Liver (tissue), 8 donors: ENCODE measurements at regions not wholly inside any gene's neighbourhood (a gene's known extent, or its start where the extent isn't known, plus 50 kb on each side); places are given as distances from the start of the nearest gene placed in this dataset.

Source experiments
- DNase-seq: peaks from one replicate; pipeline ENCODE4 v3.0.0-alpha.2; 2017; ENCODE audit warnings: low spot score
- H3K27ac ChIP-seq, 2 donors: one replicate each; pipeline ENCODE4 v1.7.0; 2013; ENCODE audit warnings: inconsistent platforms in 2 of 2, low read length in 2 of 2, control low read depth in 1 of 2, low read depth in 1 of 2, mild to moderate bottlenecking in 1 of 2
- H3K27me3 ChIP-seq, 4 donors: one replicate each; pipeline versions ENCODE4 v1.6.1 to v1.7.0; 2013; ENCODE audit warnings: low read length in 3 of 4, inconsistent platforms in 1 of 4, mild to moderate bottlenecking in 1 of 4, moderate library complexity in 1 of 4; ENCODE audit not compliant: control insufficient read depth in 4 of 4, insufficient read depth in 4 of 4
- H3K36me3 ChIP-seq, 4 donors: one replicate each; pipeline versions ENCODE4 v1.6.1 to v1.7.0; 2013; ENCODE audit warnings: low read length in 3 of 4, mild to moderate bottlenecking in 3 of 4, low read depth in 1 of 4, moderate library complexity in 1 of 4; ENCODE audit not compliant: control insufficient read depth in 4 of 4, insufficient read depth in 3 of 4
- H3K4me1 ChIP-seq, 4 donors: one replicate each; pipeline versions ENCODE4 v1.6.1 to v1.7.0; 2013; ENCODE audit warnings: low read length in 3 of 4, mild to moderate bottlenecking in 3 of 4, moderate library complexity in 1 of 4; ENCODE audit not compliant: control insufficient read depth in 4 of 4, insufficient read depth in 4 of 4
- H3K4me3 ChIP-seq, 3 donors: one replicate each; pipeline versions ENCODE4 v1.6.1 to v1.7.0; 2013; ENCODE audit warnings: low read length in 3 of 3, control low read depth in 1 of 3, low read depth in 1 of 3, mild to moderate bottlenecking in 1 of 3
- H3K9ac ChIP-seq, 2 donors: one replicate each; pipeline ENCODE4 v1.7.0; 2013; ENCODE audit warnings: low read length in 2 of 2, mild to moderate bottlenecking in 2 of 2, moderate library complexity in 2 of 2, control low read depth in 1 of 2, low read depth in 1 of 2
- H3K9me3 ChIP-seq, 4 donors: one replicate each; pipeline versions ENCODE4 v1.6.1 to v1.7.0; 2013; ENCODE audit warnings: low read length in 3 of 4; ENCODE audit not compliant: control insufficient read depth in 4 of 4
- EGR1 ChIP-seq, 2 donors: IDR thresholded peaks; 2 replicates each; pipeline ENCODE4 v1.6.1; 2016 to 2018; ENCODE audit warnings: antibody characterized with exemption in 2 of 2, low read depth in 2 of 2
- FOXA1 ChIP-seq: IDR thresholded peaks from 2 replicates; pipeline ENCODE4 v1.6.1; 2016; ENCODE audit warnings: antibody characterized with exemption
- GABPA ChIP-seq, 2 donors: IDR thresholded peaks in 1 of 2; conservative IDR thresholded peaks in 1 of 2; 2 replicates each; pipeline ENCODE4 v1.6.1; 2016; ENCODE audit warnings: antibody characterized with exemption in 2 of 2, mild to moderate bottlenecking in 1 of 2, moderate library complexity in 1 of 2
- HNF4A ChIP-seq, 2 donors: conservative IDR thresholded peaks; 2 replicates each; pipeline ENCODE4 v1.6.1; 2016; ENCODE audit warnings: antibody characterized with exemption in 2 of 2, mild to moderate bottlenecking in 2 of 2
- HNF4G ChIP-seq: IDR thresholded peaks from 2 replicates; pipeline ENCODE4 v1.6.1; 2016; ENCODE audit warnings: antibody characterized with exemption
- JUND ChIP-seq, 2 donors: IDR thresholded peaks; 2 replicates each; pipeline ENCODE4 v1.6.1; 2016; ENCODE audit warnings: antibody characterized with exemption in 2 of 2
- NR2F2 ChIP-seq: IDR thresholded peaks from 2 replicates; pipeline ENCODE4 v1.6.1; 2016; ENCODE audit warnings: antibody characterized with exemption
- RAD21 ChIP-seq, 2 donors: IDR thresholded peaks; 2 replicates each; pipeline ENCODE4 v1.6.1; 2016; ENCODE audit warnings: antibody characterized with exemption in 2 of 2, mild to moderate bottlenecking in 2 of 2
- RXRA ChIP-seq, 2 donors: IDR thresholded peaks; 2 replicates each; pipeline ENCODE4 v1.6.1; 2017 to 2018; ENCODE audit warnings: antibody characterized with exemption in 2 of 2, mild to moderate bottlenecking in 1 of 2
- SP1 ChIP-seq: IDR thresholded peaks from 2 replicates; pipeline ENCODE4 v1.6.1; 2018; ENCODE audit warnings: antibody characterized with exemption, mild to moderate bottlenecking
- TAF1 ChIP-seq: conservative IDR thresholded peaks from 2 replicates; pipeline ENCODE4 v1.6.1; 2016; ENCODE audit warnings: antibody characterized with exemption, mild to moderate bottlenecking
- YY1 ChIP-seq: IDR thresholded peaks from 2 replicates; pipeline ENCODE4 v1.6.1; 2016; ENCODE audit warnings: antibody characterized with exemption, mild to moderate bottlenecking
- WGBS: extraction: QIAGEN DNeasy Blood & Tissue Kit; methylation state at CpG from one replicate; pipeline ENCODE4 v1.1.7; 2013; 5-methylcytosine and 5-hydroxymethylcytosine counted together
- TF ChIP-seq, protein P1 (sequence below): IDR thresholded peaks from 2 replicates; pipeline ENCODE4 v1.6.1; 2016; ENCODE audit warnings: antibody characterized with exemption
- TF ChIP-seq, protein P2 (sequence below): IDR thresholded peaks from 2 replicates; pipeline ENCODE4 v1.6.1; 2016; ENCODE audit warnings: antibody characterized with exemption
- TF ChIP-seq, protein P3 (sequence below): IDR thresholded peaks from 2 replicates; pipeline ENCODE4 v1.6.1; 2016; ENCODE audit warnings: antibody characterized with exemption
- TF ChIP-seq, protein P4 (sequence below): fragments of 150-350 bp; IDR thresholded peaks from 2 replicates; pipeline ENCODE4 v1.5.1; 2017; ENCODE audit warnings: improper control_type of control experiment, low read depth, low read length; ENCODE audit not compliant: missing input control
- donor health status: healthy.
- donor health status: healthy.
- donor health status: healthy.
- donor health status: healthy.
- donor health status: healthy.

DNA sequence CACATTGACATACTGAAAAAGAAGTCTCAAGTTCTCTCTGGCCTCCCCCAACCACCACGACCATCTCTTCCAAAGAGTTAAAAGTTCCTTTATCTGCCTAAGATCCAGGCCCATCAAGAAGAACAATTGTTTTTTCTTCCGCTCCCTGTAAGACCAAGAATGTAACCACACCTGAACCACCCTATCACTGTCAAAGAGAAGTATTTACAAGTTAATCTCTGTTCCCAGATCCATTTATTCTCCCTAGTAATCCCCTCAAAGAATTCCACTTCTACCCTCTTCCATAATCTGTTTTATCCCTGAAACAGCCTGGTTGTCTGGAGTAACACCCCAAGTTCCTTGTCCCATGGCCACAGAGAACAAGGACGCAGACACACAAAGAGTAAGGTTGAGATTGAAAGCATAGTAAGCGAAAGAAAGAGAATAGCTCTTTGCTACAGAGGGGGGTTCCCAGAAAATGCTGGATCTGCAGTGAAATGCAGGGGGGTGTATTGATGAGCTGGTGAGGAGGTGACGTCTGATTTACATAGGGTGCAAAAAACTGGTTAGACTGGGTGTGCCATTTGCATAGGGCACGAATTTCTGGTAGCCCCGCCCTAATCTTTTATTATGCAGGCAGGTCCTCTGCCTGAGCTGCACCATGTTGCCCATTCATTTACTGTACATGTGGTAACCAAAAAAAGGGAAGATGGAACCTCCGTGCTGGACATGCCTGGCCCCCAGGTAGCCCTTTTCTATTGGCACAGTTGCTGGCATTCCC is 122.0 kb downstream of the SKIDA1 start:
- Histone ChIP-seq H3K9ac (no peak overlapping the region), H3K4me1 (no peaks in the 10 kb centered on the region), H3K36me3 (no peaks in the 10 kb centered on the region), H3K27ac (no peak overlapping the region), H3K9me3 (no peaks in the 10 kb centered on the region), H3K27me3 (no peaks in the 10 kb centered on the region), H3K4me3 (no peak overlapping the region)
- 84% methylated on average over 8 of the region's 8 CpGs for WGBS
- DNase-seq = no peak
- TF ChIP-seq, protein P1, sequence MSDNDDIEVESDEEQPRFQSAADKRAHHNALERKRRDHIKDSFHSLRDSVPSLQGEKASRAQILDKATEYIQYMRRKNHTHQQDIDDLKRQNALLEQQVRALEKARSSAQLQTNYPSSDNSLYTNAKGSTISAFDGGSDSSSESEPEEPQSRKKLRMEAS = no peak
- TF ChIP-seq, protein P2, sequence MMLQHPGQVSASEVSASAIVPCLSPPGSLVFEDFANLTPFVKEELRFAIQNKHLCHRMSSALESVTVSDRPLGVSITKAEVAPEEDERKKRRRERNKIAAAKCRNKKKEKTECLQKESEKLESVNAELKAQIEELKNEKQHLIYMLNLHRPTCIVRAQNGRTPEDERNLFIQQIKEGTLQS = no peak
- TF ChIP-seq HNF4A (conservative IDR thresholded peaks at IDR 0.05) (no peak), RAD21 (IDR thresholded peaks at IDR 0.05) (no peak), GABPA (IDR thresholded peaks at IDR 0.05 in 1 of 2, conservative IDR thresholded peaks at IDR 0.05 in 1 of 2) (no peak), NR2F2 (no peak), JUND (IDR thresholded peaks at IDR 0.05) (no peak), FOXA1 (no peak), HNF4G (no peak), YY1 (no peak), EGR1 (IDR thresholded peaks at IDR 0.05; ENCODE audit: low read depth in 2 of 2) (no peak), RXRA (IDR thresholded peaks at IDR 0.05) (no peak)
- TF ChIP-seq, protein P3, sequence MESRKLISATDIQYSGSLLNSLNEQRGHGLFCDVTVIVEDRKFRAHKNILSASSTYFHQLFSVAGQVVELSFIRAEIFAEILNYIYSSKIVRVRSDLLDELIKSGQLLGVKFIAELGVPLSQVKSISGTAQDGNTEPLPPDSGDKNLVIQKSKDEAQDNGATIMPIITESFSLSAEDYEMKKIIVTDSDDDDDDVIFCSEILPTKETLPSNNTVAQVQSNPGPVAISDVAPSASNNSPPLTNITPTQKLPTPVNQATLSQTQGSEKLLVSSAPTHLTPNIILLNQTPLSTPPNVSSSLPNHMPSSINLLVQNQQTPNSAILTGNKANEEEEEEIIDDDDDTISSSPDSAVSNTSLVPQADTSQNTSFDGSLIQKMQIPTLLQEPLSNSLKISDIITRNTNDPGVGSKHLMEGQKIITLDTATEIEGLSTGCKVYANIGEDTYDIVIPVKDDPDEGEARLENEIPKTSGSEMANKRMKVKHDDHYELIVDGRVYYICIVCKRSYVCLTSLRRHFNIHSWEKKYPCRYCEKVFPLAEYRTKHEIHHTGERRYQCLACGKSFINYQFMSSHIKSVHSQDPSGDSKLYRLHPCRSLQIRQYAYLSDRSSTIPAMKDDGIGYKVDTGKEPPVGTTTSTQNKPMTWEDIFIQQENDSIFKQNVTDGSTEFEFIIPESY = no peak
- TF ChIP-seq, protein P4, sequence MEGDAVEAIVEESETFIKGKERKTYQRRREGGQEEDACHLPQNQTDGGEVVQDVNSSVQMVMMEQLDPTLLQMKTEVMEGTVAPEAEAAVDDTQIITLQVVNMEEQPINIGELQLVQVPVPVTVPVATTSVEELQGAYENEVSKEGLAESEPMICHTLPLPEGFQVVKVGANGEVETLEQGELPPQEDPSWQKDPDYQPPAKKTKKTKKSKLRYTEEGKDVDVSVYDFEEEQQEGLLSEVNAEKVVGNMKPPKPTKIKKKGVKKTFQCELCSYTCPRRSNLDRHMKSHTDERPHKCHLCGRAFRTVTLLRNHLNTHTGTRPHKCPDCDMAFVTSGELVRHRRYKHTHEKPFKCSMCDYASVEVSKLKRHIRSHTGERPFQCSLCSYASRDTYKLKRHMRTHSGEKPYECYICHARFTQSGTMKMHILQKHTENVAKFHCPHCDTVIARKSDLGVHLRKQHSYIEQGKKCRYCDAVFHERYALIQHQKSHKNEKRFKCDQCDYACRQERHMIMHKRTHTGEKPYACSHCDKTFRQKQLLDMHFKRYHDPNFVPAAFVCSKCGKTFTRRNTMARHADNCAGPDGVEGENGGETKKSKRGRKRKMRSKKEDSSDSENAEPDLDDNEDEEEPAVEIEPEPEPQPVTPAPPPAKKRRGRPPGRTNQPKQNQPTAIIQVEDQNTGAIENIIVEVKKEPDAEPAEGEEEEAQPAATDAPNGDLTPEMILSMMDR = no peak

DNA sequence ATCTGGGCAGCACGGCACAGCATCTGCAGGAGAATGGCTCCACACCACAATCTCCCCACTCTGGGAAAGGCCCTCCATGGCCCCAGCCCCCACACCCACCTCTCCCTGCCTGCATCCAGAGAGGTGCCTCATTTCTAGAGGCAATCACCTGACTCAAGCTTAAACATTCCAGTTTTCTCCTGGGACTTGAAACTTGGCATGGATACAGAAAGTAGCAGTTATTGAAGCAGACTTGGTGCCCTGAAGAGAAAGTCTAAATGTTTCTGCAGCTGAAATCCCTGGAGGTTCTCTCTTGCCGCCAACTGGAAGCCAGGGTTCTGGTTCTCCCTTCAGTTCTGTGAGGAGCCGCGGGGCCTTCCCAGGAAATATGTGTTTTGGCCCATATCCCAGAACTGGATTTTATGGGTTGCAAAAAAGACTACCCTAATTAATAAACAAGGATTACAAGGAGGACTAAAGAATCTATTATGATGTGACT is 122.8 kb downstream of the SKIDA1 start:
- no peak for DNase-seq
- no peak overlapping the region for H3K9ac ChIP-seq
- WGBS = 78% methylated on average over 4 of the region's 4 CpGs
- no peak overlapping the region for H3K4me3 ChIP-seq
- no peak overlapping the region for H3K27ac ChIP-seq
- H3K9me3 ChIP-seq = no peaks in the 10 kb centered on the region
- H3K27me3 ChIP-seq = no peaks in the 10 kb centered on the region
- H3K4me1 ChIP-seq = no peaks in the 10 kb centered on the region
- TF ChIP-seq EGR1 (IDR thresholded peaks at IDR 0.05; ENCODE audit: low read depth in 2 of 2) (no peak), NR2F2 (no peak)
- H3K36me3 ChIP-seq = no peaks in the 10 kb centered on the region

DNA sequence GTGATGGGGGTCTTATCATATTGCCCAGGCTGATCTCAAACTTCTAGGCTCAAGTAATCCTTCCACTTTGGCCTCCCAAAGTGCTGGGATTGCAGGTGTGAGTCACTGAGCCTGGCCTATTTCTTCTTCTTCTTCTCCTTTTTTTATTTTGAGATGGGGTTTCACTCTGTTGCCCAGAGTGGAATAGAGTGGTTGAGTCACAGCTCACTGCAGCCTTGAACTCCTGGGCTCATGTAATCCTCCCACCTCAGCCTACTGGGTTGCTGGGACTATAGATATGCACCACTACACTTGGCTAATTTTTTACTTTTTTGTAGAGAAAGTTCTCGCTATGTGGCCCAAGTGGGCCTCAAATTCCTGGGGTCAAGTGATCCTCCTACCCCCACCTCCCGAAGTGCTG is 124.3 kb downstream of the SKIDA1 start:
- Histone ChIP-seq H3K9me3 (no peaks in the 10 kb centered on the region), H3K27ac (no peak overlapping the region), H3K27me3 (no peaks in the 10 kb centered on the region), H3K36me3 (no peaks in the 10 kb centered on the region), H3K4me1 (no peaks in the 10 kb centered on the region), H3K9ac (no peak overlapping the region), H3K4me3 (no peak overlapping the region)
- 89% methylated on average over 2 of the region's 2 CpGs for WGBS
- TF ChIP-seq JUND (IDR thresholded peaks at IDR 0.05) (no peak), FOXA1 (no peak), SP1 (no peak), GABPA (IDR thresholded peaks at IDR 0.05 in 1 of 2, conservative IDR thresholded peaks at IDR 0.05 in 1 of 2) (no peak), HNF4A (conservative IDR thresholded peaks at IDR 0.05) (no peak), YY1 (no peak), TAF1 (no peak)
- TF ChIP-seq, protein P2 = no peak
- TF ChIP-seq, protein P1 = no peak
- no peak for DNase-seq
